WTC11 (cell line): ENCODE measurements at regions not wholly inside any gene's neighbourhood (a gene's known extent, or its start where the extent isn't known, plus 50 kb on each side); places are given as distances from the start of the nearest gene placed in this dataset.

Source experiments
- ATAC-seq: fragments of 200-7000 bp; cut with Tn5 transposase; 2 replicates; pipeline ENCODE4 v1.10.0; 2021; ENCODE audit warnings: mild to moderate bottlenecking, moderate library complexity
- CTCF ChIA-PET: fragments of 300-600 bp; sonication (Branson Sonifier 250); formaldehyde crosslinking; loops from one replicate; lab custom pipeline; 2021; ENCODE audit warnings: antibody characterized with exemption; lab: Charles Lee
- POLR2A ChIA-PET: fragments of 350-600 bp; sonication (Branson Sonifier 250); formaldehyde crosslinking; loops from one replicate; lab custom pipeline; 2021; ENCODE audit warnings: antibody characterized with exemption; lab: Charles Lee
- DNase-seq: peaks from one replicate; pipeline ENCODE4 v3.0.0; 2021; ENCODE audit warnings: low spot score
- H3K27ac Mint-ChIP-seq: 2 replicates; pipeline ENCODE4 v1.8.0; 2021; ENCODE audit warnings: mixed read lengths
- H3K27me3 Mint-ChIP-seq: 2 replicates; pipeline ENCODE4 v1.8.0; 2021; ENCODE audit warnings: low read depth, mild to moderate bottlenecking, moderate library complexity, mixed read lengths
- H3K36me3 Mint-ChIP-seq: 2 replicates; pipeline ENCODE4 v1.8.0; 2021; ENCODE audit warnings: mixed read lengths
- H3K4me1 Mint-ChIP-seq: 2 replicates; pipeline ENCODE4 v1.8.0; 2022; ENCODE audit warnings: mixed read lengths
- H3K4me3 Mint-ChIP-seq: 2 replicates; pipeline ENCODE4 v1.8.0; 2021; ENCODE audit warnings: mild to moderate bottlenecking, moderate library complexity, mixed read lengths
- H3K9me3 Mint-ChIP-seq: 2 replicates; pipeline ENCODE4 v1.8.0; 2021; ENCODE audit warnings: mixed read lengths
- ATF2 ChIP-seq: sonication (generic); formaldehyde crosslinking; IDR thresholded peaks from 2 replicates; pipeline ENCODE4 v1.8.1; 2022; ENCODE audit warnings: low read depth, missing genetic modification reagents, borderline replicate concordance
- ATF6 ChIP-seq: sonication (generic); formaldehyde crosslinking; IDR thresholded peaks from 2 replicates; pipeline ENCODE4 v1.8.1; 2023; ENCODE audit warnings: mild to moderate bottlenecking, missing genetic modification reagents
- CBFB ChIP-seq: sonication (generic); formaldehyde crosslinking; IDR thresholded peaks from 2 replicates; pipeline ENCODE4 v1.8.1; 2022; ENCODE audit warnings: mild to moderate bottlenecking, low read depth, missing genetic modification reagents
- CTCF ChIP-seq: fragments of 200-600 bp; IDR thresholded peaks from 2 replicates; pipeline ENCODE4 v1.8.0; 2022; ENCODE audit warnings: antibody characterized with exemption
- EMX1 ChIP-seq: fragments of 250-450 bp; sonication (Bioruptor Pico); IDR thresholded peaks from 2 replicates; pipeline ENCODE4 v1.8.0; 2021; ENCODE audit warnings: mild to moderate bottlenecking
- FOXK1 ChIP-seq: sonication (generic); formaldehyde crosslinking; IDR thresholded peaks from 2 replicates; pipeline ENCODE4 v1.8.0; 2022; ENCODE audit warnings: mild to moderate bottlenecking, moderate library complexity, missing genetic modification reagents
- HMGA2 ChIP-seq: fragments of 250-450 bp; sonication (Bioruptor Pico); IDR thresholded peaks from 2 replicates; pipeline ENCODE4 v1.4.0; 2021; ENCODE audit warnings: mild to moderate bottlenecking, moderate library complexity
- NR2C2 ChIP-seq: sonication (generic); formaldehyde crosslinking; IDR thresholded peaks from 2 replicates; pipeline ENCODE4 v1.8.0; 2022; ENCODE audit warnings: mild to moderate bottlenecking, missing genetic modification reagents
- PRRX2 ChIP-seq: fragments of 250-450 bp; sonication (Bioruptor Pico); IDR thresholded peaks from 2 replicates; pipeline ENCODE4 v1.8.0; 2021; ENCODE audit warnings: mild to moderate bottlenecking
- TEAD1 ChIP-seq: sonication (generic); formaldehyde crosslinking; IDR thresholded peaks from 2 replicates; pipeline ENCODE4 v1.8.0; 2022; ENCODE audit warnings: mild to moderate bottlenecking, missing genetic modification reagents
- ZNF121 ChIP-seq: sonication (generic); formaldehyde crosslinking; IDR thresholded peaks from 2 replicates; pipeline ENCODE4 v1.8.0; 2023; ENCODE audit warnings: missing genetic modification reagents
- ZNF416 ChIP-seq: fragments of 250-450 bp; sonication (Bioruptor Pico); IDR thresholded peaks from 2 replicates; pipeline ENCODE4 v1.9.0; 2021; ENCODE audit warnings: mild to moderate bottlenecking, inconsistent platforms
- ZNF425 ChIP-seq: fragments of 250-450 bp; sonication (Bioruptor Pico); conservative IDR thresholded peaks from 2 replicates; pipeline ENCODE4 v1.9.0; 2021; ENCODE audit warnings: mild to moderate bottlenecking
- TF ChIP-seq, protein P1 (sequence below): sonication (generic); formaldehyde crosslinking; IDR thresholded peaks from 2 replicates; pipeline ENCODE4 v1.8.0; 2022; ENCODE audit warnings: mild to moderate bottlenecking, missing genetic modification reagents
- TF ChIP-seq, protein P2 (sequence below): sonication (generic); formaldehyde crosslinking; conservative IDR thresholded peaks from 2 replicates; pipeline ENCODE4 v1.8.1; 2022; ENCODE audit warnings: mild to moderate bottlenecking, missing genetic modification reagents

- peaks cover 24% of the 10 kb centered on the region for H3K36me3 Mint-ChIP-seq
- ATAC-seq (peak; percentile 30; the same call in 1 of the 2 replicates), DNase-seq (no peak)
- peaks cover 27% of the 10 kb centered on the region for H3K9me3 Mint-ChIP-seq
- no peak overlapping the region for H3K27ac Mint-ChIP-seq
- TF ChIP-seq FOXK1, result no peak
- TF ChIP-seq, protein P1, sequence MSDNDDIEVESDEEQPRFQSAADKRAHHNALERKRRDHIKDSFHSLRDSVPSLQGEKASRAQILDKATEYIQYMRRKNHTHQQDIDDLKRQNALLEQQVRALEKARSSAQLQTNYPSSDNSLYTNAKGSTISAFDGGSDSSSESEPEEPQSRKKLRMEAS (CRISPR knock-in tag), result no peak
- TF ChIP-seq ZNF425 (CRISPR knock-in tag), result no peak
- no peak for TF ChIP-seq CBFB (CRISPR knock-in tag)
- peaks cover 71% of the 10 kb centered on the region for H3K27me3 Mint-ChIP-seq
- no peak overlapping the region for H3K4me3 Mint-ChIP-seq
- POLR2A ChIA-PET, result no interaction called here
- peaks cover 20% of the 10 kb centered on the region for H3K4me1 Mint-ChIP-seq
- CTCF ChIA-PET, result no interaction called here
Measured at GRCh38 chr11:96614846-96615245, 225.0 kb downstream of the JRKL start.

- ATAC-seq (no peak), DNase-seq (no peak)
- peaks cover 15% of the 10 kb centered on the region for H3K27me3 Mint-ChIP-seq
- peaks cover 17% of the 10 kb centered on the region for H3K4me1 Mint-ChIP-seq
- H3K36me3 Mint-ChIP-seq, result peaks cover 6% of the 10 kb centered on the region
- ChIA-PET POLR2A (no interaction called here), CTCF (interaction anchor here (0.6 kb wide), 1 partner anchor 632 kb away, joined by 3 read pairs; no protein-coding TSS in a partner anchor)
- TF ChIP-seq ATF6 (no peak), ZNF121 (no peak), PRRX2 (no peak), ATF2 (CRISPR knock-in tag) (no peak), EMX1 (CRISPR knock-in tag) (no peak), ZNF416 (CRISPR knock-in tag) (no peak), CTCF (no peak), TEAD1 (CRISPR knock-in tag) (no peak), ZNF425 (CRISPR knock-in tag) (no peak), HMGA2 (no peak), NR2C2 (CRISPR knock-in tag) (no peak)
- TF ChIP-seq, protein P2, sequence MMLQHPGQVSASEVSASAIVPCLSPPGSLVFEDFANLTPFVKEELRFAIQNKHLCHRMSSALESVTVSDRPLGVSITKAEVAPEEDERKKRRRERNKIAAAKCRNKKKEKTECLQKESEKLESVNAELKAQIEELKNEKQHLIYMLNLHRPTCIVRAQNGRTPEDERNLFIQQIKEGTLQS (CRISPR knock-in tag), result no peak
- TF ChIP-seq, protein P1 (CRISPR knock-in tag), result no peak
- H3K27ac Mint-ChIP-seq, result no peak overlapping the region
- no peak overlapping the region for H3K4me3 Mint-ChIP-seq
- H3K9me3 Mint-ChIP-seq, result peaks cover 7% of the 10 kb centered on the region
Measured at GRCh38 chr11:96620464-96621044, 230.7 kb downstream of the JRKL start.
